Smooth muscle cell (in vitro differentiated cells): ENCODE measurements at regions not wholly inside any gene's neighbourhood (a gene's known extent, or its start where the extent isn't known, plus 50 kb on each side); places are given as distances from the start of the nearest gene placed in this dataset.
"Not testable (repeated sequence)": the region's sequence is repeated elsewhere in the genome, so short reads cannot be mapped to it uniquely, and the experiment has no call there.

Experiments
- DNase-seq: peaks from one replicate; lab custom pipeline; 2025; ENCODE audit not compliant: unreplicated experiment; lab: John Stamatoyannopoulos, UW
- H2AFZ ChIP-seq: fragments of 200-600 bp; sonication (generic); 2 replicates; pipeline ENCODE4 v1.6.0; 2016; ENCODE audit warnings: antibody characterized with exemption, low read depth, mild to moderate bottlenecking
- H3F3A ChIP-seq: fragments of 200-600 bp; sonication (generic); 2 replicates; pipeline ENCODE4 v1.6.0; 2017; ENCODE audit warnings: antibody characterized with exemption, low read depth
- H3K27ac ChIP-seq: fragments of 200-600 bp; sonication (generic); 2 replicates; pipeline ENCODE4 v1.5.1; 2016; ENCODE audit warnings: low read depth, mild to moderate bottlenecking
- H3K27me3 ChIP-seq: fragments of 200-600 bp; sonication (generic); 2 replicates; pipeline ENCODE4 v1.6.1; 2016; ENCODE audit warnings: low read depth, mild to moderate bottlenecking
- H3K36me3 ChIP-seq: fragments of 200-600 bp; sonication (generic); 2 replicates; pipeline ENCODE4 v1.5.1; 2016; ENCODE audit warnings: low read depth
- H3K4me1 ChIP-seq: fragments of 200-600 bp; sonication (generic); 2 replicates; pipeline ENCODE4 v1.5.1; 2016; ENCODE audit warnings: low read depth
- H3K4me2 ChIP-seq: fragments of 200-600 bp; sonication (generic); 2 replicates; pipeline ENCODE4 v1.6.0; 2016; ENCODE audit warnings: mild to moderate bottlenecking
- H3K4me3 ChIP-seq: fragments of 200-600 bp; sonication (generic); 2 replicates; pipeline ENCODE4 v1.5.1; 2016; ENCODE audit warnings: mild to moderate bottlenecking
- H3K79me2 ChIP-seq: fragments of 200-600 bp; sonication (generic); 2 replicates; pipeline ENCODE4 v1.6.0; 2016; ENCODE audit warnings: low read depth, mild to moderate bottlenecking
- H3K9ac ChIP-seq: fragments of 200-600 bp; sonication (generic); 2 replicates; pipeline ENCODE4 v1.6.0; 2016; ENCODE audit warnings: low read depth
- H3K9me3 ChIP-seq: fragments of 200-600 bp; sonication (generic); replicated peaks from 2 replicates; pipeline ENCODE4 v1.5.1; 2016; ENCODE audit warnings: low read depth
- H4K20me1 ChIP-seq: fragments of 200-600 bp; sonication (generic); 2 replicates; pipeline ENCODE4 v1.6.0; 2016; ENCODE audit warnings: low read depth
- WGBS: methylation state at CpG from one replicate; pipeline ENCODE4 v1.1.7; 2016; ENCODE audit warnings: low lambda C conversion rate; 5-methylcytosine and 5-hydroxymethylcytosine counted together
- TF ChIP-seq, protein P1 (sequence below): fragments of 200-600 bp; sonication (generic); IDR thresholded peaks from 2 replicates; pipeline ENCODE4 v1.5.1; 2017; ENCODE audit warnings: borderline replicate concordance, mild to moderate bottlenecking, antibody characterized with exemption; ENCODE audit not compliant: insufficient read depth, poor library complexity, severe bottlenecking

GRCh38 chr2:47628904-47629303, 58.1 kb upstream of the KCNK12 start:
- DNase-seq, result no peak
- Histone ChIP-seq H2AFZ (no peak overlapping the region), H3K4me1 (peaks cover 12% of the 10 kb centered on the region), H3K36me3 (no peaks in the 10 kb centered on the region), H3K9me3 (no peaks in the 10 kb centered on the region), H3K79me2 (no peaks in the 10 kb centered on the region), H3F3A (peaks cover 15% of the 10 kb centered on the region), H3K9ac (no peak overlapping the region), H3K4me3 (no peak overlapping the region), H3K27ac (no peak overlapping the region), H3K27me3 (no peaks in the 10 kb centered on the region), H3K4me2 (no peak overlapping the region), H4K20me1 (no peaks in the 10 kb centered on the region)
- TF ChIP-seq, protein P1, sequence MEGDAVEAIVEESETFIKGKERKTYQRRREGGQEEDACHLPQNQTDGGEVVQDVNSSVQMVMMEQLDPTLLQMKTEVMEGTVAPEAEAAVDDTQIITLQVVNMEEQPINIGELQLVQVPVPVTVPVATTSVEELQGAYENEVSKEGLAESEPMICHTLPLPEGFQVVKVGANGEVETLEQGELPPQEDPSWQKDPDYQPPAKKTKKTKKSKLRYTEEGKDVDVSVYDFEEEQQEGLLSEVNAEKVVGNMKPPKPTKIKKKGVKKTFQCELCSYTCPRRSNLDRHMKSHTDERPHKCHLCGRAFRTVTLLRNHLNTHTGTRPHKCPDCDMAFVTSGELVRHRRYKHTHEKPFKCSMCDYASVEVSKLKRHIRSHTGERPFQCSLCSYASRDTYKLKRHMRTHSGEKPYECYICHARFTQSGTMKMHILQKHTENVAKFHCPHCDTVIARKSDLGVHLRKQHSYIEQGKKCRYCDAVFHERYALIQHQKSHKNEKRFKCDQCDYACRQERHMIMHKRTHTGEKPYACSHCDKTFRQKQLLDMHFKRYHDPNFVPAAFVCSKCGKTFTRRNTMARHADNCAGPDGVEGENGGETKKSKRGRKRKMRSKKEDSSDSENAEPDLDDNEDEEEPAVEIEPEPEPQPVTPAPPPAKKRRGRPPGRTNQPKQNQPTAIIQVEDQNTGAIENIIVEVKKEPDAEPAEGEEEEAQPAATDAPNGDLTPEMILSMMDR, result no peak
- WGBS, result 97% methylated on average over 3 of the region's 3 CpGs

- no peak overlapping the region for H3K4me2 ChIP-seq
- H3K27ac ChIP-seq, result no peak overlapping the region
- TF ChIP-seq, protein P1, result no peak
- H3K4me1 ChIP-seq, result peaks cover 5% of the 10 kb centered on the region
- no peak overlapping the region for H2AFZ ChIP-seq
- 96% methylated on average over 5 of the region's 5 CpGs for WGBS
- H3K27me3 ChIP-seq, result no peaks in the 10 kb centered on the region
- H3K36me3 ChIP-seq, result no peaks in the 10 kb centered on the region
- H4K20me1 ChIP-seq, result no peaks in the 10 kb centered on the region
- DNase-seq, result no peak
- H3K9ac ChIP-seq, result no peak overlapping the region
- no peaks in the 10 kb centered on the region for H3K9me3 ChIP-seq
- no peak overlapping the region for H3K4me3 ChIP-seq
- peaks cover 4% of the 10 kb centered on the region for H3F3A ChIP-seq
- H3K79me2 ChIP-seq, result no peaks in the 10 kb centered on the region
Observed at GRCh38 chr2:47626664-47627063, 55.9 kb upstream of the KCNK12 start.

- H3F3A ChIP-seq, H3K36me3 ChIP-seq, H3K79me2 ChIP-seq, H3K9me3 ChIP-seq, H3K27me3 ChIP-seq, H4K20me1 ChIP-seq, H3K9ac ChIP-seq, H2AFZ ChIP-seq, H3K27ac ChIP-seq, H3K4me2 ChIP-seq, H3K4me3 ChIP-seq, H3K4me1 ChIP-seq, DNase-seq: not testable (repeated sequence)
- 93% methylated on average over 1 of the region's 1 CpG for WGBS
Observed at GRCh38 chr2:47623140-47623539, 52.4 kb upstream of the KCNK12 start.

DNA sequence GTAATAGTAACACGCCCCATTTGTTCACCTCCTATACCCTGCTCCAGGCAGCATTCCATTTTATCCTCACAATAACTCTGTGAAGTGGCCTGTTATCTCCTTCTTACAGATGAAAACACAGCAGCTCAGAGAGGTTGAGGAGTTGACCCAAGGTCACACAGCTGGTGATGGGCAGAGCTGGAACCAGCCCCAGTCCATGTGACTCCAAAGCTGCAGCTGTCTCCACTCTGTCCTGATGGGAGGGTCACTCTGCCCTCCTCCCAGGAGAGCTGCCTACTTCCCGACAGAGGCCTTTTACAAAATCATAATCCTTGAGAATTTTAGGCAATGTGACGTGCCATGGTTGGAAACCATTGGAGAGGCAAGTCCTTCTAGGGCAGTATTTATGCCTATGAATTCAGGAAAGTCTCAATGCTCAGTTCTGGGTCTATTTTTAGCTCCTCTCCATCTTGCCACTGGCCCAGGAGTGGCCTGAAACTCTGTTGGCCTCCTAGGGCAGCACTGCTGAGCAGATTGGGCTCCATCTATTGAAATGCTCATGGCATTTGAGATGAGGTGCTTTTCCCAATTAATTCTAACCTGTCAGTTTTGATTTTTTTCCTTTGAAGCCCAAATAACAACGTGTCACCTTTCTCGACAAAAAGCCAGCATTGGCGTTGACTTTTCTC, 50.1 kb upstream of the KCNK12 start:
- Histone ChIP-seq H4K20me1 (no peaks in the 10 kb centered on the region), H3K9ac (no peak overlapping the region), H3F3A (no peaks in the 10 kb centered on the region), H3K4me2 (no peak overlapping the region), H3K36me3 (no peaks in the 10 kb centered on the region), H3K4me3 (no peak overlapping the region), H3K27me3 (no peaks in the 10 kb centered on the region), H3K4me1 (peaks cover 18% of the 10 kb centered on the region), H3K79me2 (no peaks in the 10 kb centered on the region), H3K27ac (no peak overlapping the region), H2AFZ (no peak overlapping the region), H3K9me3 (no peaks in the 10 kb centered on the region)
- WGBS, result 87% methylated on average over 6 of the region's 6 CpGs
- TF ChIP-seq, protein P1, result no peak
- no peak for DNase-seq
